Osteoblast (primary cell): ENCODE measurements at regions not wholly inside any gene's neighbourhood (a gene's known extent, or its start where the extent isn't known, plus 50 kb on each side); places are given as distances from the start of the nearest gene placed in this dataset.

Source experiments
- DNase-seq: peaks from one replicate; pipeline ENCODE4 v3.0.0; 2011; ENCODE audit warnings: low spot score, mixed read lengths; ENCODE audit not compliant: insufficient read length; ENCODE audit errors: missing footprints
- H2AFZ ChIP-seq: 2 replicates; pipeline ENCODE4 v1.6.0; 2011; ENCODE audit warnings: mild to moderate bottlenecking, low read length
- H3K27ac ChIP-seq: 2 replicates; pipeline ENCODE4 v1.5.1; 2011; ENCODE audit warnings: mild to moderate bottlenecking, low read depth, low read length, moderate library complexity
- H3K27me3 ChIP-seq: 2 replicates; pipeline ENCODE4 v1.6.0; 2012; ENCODE audit warnings: mild to moderate bottlenecking, control low read depth, inconsistent platforms, low read length, moderate library complexity; ENCODE audit not compliant: insufficient read depth
- H3K36me3 ChIP-seq: 2 replicates; pipeline ENCODE4 v1.5.1; 2011; ENCODE audit warnings: mild to moderate bottlenecking, low read length, control low read depth, moderate library complexity; ENCODE audit not compliant: insufficient read depth
- H3K4me1 ChIP-seq: 2 replicates; pipeline ENCODE4 v1.5.1; 2011; ENCODE audit warnings: mild to moderate bottlenecking, low read length, control low read depth, moderate library complexity; ENCODE audit not compliant: insufficient read depth
- H3K4me2 ChIP-seq: 2 replicates; pipeline ENCODE4 v1.6.0; 2011; ENCODE audit warnings: mild to moderate bottlenecking, low read length; ENCODE audit not compliant: insufficient read depth
- H3K4me3 ChIP-seq: fragments of 200-600 bp; sonication (generic); 3 replicates; pipeline ENCODE4 v1.5.1; 2012; ENCODE audit warnings: mild to moderate bottlenecking, low read length, inconsistent platforms; ENCODE audit not compliant: insufficient read depth
- H3K79me2 ChIP-seq: 2 replicates; pipeline ENCODE4 v1.6.0; 2012; ENCODE audit warnings: mild to moderate bottlenecking, low read length, control low read depth, inconsistent platforms; ENCODE audit not compliant: insufficient read depth
- H3K9me3 ChIP-seq: 2 replicates; pipeline ENCODE4 v1.5.1; 2011; ENCODE audit warnings: low read depth, low read length, control low read depth
- H4K20me1 ChIP-seq: 2 replicates; pipeline ENCODE4 v1.6.0; 2012; ENCODE audit warnings: mild to moderate bottlenecking, low read length, control low read depth; ENCODE audit not compliant: insufficient read depth
- CTCF ChIP-seq: IDR thresholded peaks from 2 replicates; pipeline ENCODE4 v1.5.1; 2011; ENCODE audit warnings: mild to moderate bottlenecking, low read depth, low read length, moderate library complexity; ENCODE audit errors: extremely low read depth

GRCh38 chr1:34415140-34415539 is 238.4 kb downstream of the C1orf94 start:
- no peaks in the 10 kb centered on the region for H3K79me2 ChIP-seq
- H3K4me2 ChIP-seq = no peak overlapping the region
- H4K20me1 ChIP-seq = no peaks in the 10 kb centered on the region
- no peak overlapping the region for H3K27ac ChIP-seq
- no peaks in the 10 kb centered on the region for H3K27me3 ChIP-seq
- no peak overlapping the region for H3K4me3 ChIP-seq
- no peaks in the 10 kb centered on the region for H3K4me1 ChIP-seq
- no peaks in the 10 kb centered on the region for H3K9me3 ChIP-seq
- no peaks in the 10 kb centered on the region for H3K36me3 ChIP-seq
- no peak overlapping the region for H2AFZ ChIP-seq
- DNase-seq = no peak
- TF ChIP-seq CTCF = no peak

GRCh38 chr1:34418166-34418565 is 241.5 kb downstream of the C1orf94 start:
- Histone ChIP-seq H3K4me1 (no peaks in the 10 kb centered on the region), H2AFZ (no peak overlapping the region), H3K27ac (no peak overlapping the region), H3K79me2 (no peaks in the 10 kb centered on the region), H3K4me2 (no peak overlapping the region), H3K4me3 (no peak overlapping the region), H3K36me3 (no peaks in the 10 kb centered on the region), H4K20me1 (no peaks in the 10 kb centered on the region), H3K27me3 (no peaks in the 10 kb centered on the region), H3K9me3 (peaks cover 2% of the 10 kb centered on the region)
- no peak for DNase-seq
- no peak for TF ChIP-seq CTCF

GRCh38 chr1:34419663-34420136 is 243.0 kb downstream of the C1orf94 start:
- H3K9me3 ChIP-seq = peaks cover 2% of the 10 kb centered on the region
- DNase-seq = no peak
- H3K4me3 ChIP-seq = no peak overlapping the region
- H3K79me2 ChIP-seq = no peaks in the 10 kb centered on the region
- H3K36me3 ChIP-seq = no peaks in the 10 kb centered on the region
- no peak overlapping the region for H2AFZ ChIP-seq
- TF ChIP-seq CTCF = no peak
- H3K4me1 ChIP-seq = no peaks in the 10 kb centered on the region
- no peaks in the 10 kb centered on the region for H4K20me1 ChIP-seq
- no peak overlapping the region for H3K4me2 ChIP-seq
- H3K27me3 ChIP-seq = no peaks in the 10 kb centered on the region
- H3K27ac ChIP-seq = no peak overlapping the region

GRCh38 chr1:34425046-34425445 is 248.3 kb downstream of the C1orf94 start:
- H3K4me1 ChIP-seq = no peaks in the 10 kb centered on the region
- H2AFZ ChIP-seq = no peak overlapping the region
- no peaks in the 10 kb centered on the region for H3K79me2 ChIP-seq
- H3K4me2 ChIP-seq = no peak overlapping the region
- no peaks in the 10 kb centered on the region for H3K27me3 ChIP-seq
- H3K9me3 ChIP-seq = peaks cover 2% of the 10 kb centered on the region
- DNase-seq = no peak
- H3K27ac ChIP-seq = no peak overlapping the region
- H3K4me3 ChIP-seq = no peak overlapping the region
- no peak for TF ChIP-seq CTCF
- no peaks in the 10 kb centered on the region for H4K20me1 ChIP-seq
- H3K36me3 ChIP-seq = no peaks in the 10 kb centered on the region
